ENCODE measurements at regions not wholly inside any gene's neighbourhood (a gene's known extent, or its start where the extent isn't known, plus 50 kb on each side); places are given as distances from the start of the nearest gene placed in this dataset.

DNA sequence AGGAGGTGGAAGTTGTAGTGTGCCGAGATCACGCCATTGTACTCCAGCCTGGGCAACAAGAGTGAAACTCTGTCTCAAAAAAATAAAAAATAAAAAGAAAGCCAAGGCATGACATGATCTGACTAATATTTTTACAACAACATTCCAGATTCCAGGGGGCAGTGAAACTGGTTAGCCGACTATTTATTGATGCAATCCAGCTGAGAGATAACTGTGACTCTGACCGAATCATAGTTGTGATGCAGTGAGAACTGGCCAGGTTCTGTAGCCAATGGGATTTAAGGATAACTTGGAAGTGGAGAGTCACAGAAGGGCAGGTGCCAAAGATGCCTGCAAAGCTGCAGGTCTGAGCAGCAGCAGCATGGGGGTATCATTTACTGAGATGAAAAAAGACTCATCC, 82.9 kb upstream of the TSHZ2 start:
- TF ChIP-seq POLR2AphosphoS5 (IDR thresholded peaks at IDR 0.05; ENCODE audit: borderline replicate concordance, low read depth, low read length) (no peak), EZH2 (IDR thresholded peaks at IDR 0.05) (no peak)

Measured in SK-N-MC (cell line).